ENCODE measurements at regions not wholly inside any gene's neighbourhood (a gene's known extent, or its start where the extent isn't known, plus 50 kb on each side); places are given as distances from the start of the nearest gene placed in this dataset.

- no peak for DNase-seq (ENCODE audit: low read depth)
Measured at GRCh38 chr13:40409278-40409677, 257.2 kb downstream of the FOXO1 start.

- DNase-seq (ENCODE audit: low read depth), result no peak
Measured at GRCh38 chr13:40410315-40410714, 256.1 kb downstream of the FOXO1 start.

GRCh38 chr13:40420160-40420740 lies 246.2 kb downstream of the FOXO1 start:
- DNase-seq (ENCODE audit: low read depth), result no peak

GRCh38 chr13:40422588-40423235 lies 243.7 kb downstream of the FOXO1 start:
- no peak for DNase-seq (ENCODE audit: low read depth)

GRCh38 chr13:40428354-40428753 lies 238.1 kb downstream of the FOXO1 start:
- no peak for DNase-seq (ENCODE audit: low read depth)

- DNase-seq (ENCODE audit: low read depth), result no peak
Measured at GRCh38 chr13:40429706-40430545, 236.5 kb downstream of the FOXO1 start.

GRCh38 chr13:40432018-40432978 lies 234.1 kb downstream of the FOXO1 start:
- DNase-seq (ENCODE audit: low read depth), result no peak

- no peak for DNase-seq (ENCODE audit: low read depth)
Measured at GRCh38 chr13:40433001-40433400, 233.4 kb downstream of the FOXO1 start.

- peak; percentile 31 for DNase-seq (ENCODE audit: low read depth)
Measured at GRCh38 chr13:40433577-40433976, 232.9 kb downstream of the FOXO1 start.

- DNase-seq (ENCODE audit: low read depth), result no peak
Measured at GRCh38 chr13:40434516-40435397, 231.7 kb downstream of the FOXO1 start.

- DNase-seq (ENCODE audit: low read depth), result no peak
Measured at GRCh38 chr13:40438022-40438680, 228.3 kb downstream of the FOXO1 start.

GRCh38 chr13:40438999-40439797 lies 227.2 kb downstream of the FOXO1 start:
- DNase-seq (ENCODE audit: low read depth), result no peak

GRCh38 chr13:40439928-40440327 lies 226.5 kb downstream of the FOXO1 start:
- DNase-seq (ENCODE audit: low read depth), result no peak

- DNase-seq (ENCODE audit: low read depth), result peak; percentile 89
Measured at GRCh38 chr13:40440990-40441820, 225.2 kb downstream of the FOXO1 start.

GRCh38 chr13:40442231-40442630 lies 224.2 kb downstream of the FOXO1 start:
- DNase-seq (ENCODE audit: low read depth), result no peak

GRCh38 chr13:40442826-40443225 lies 223.6 kb downstream of the FOXO1 start:
- no peak for DNase-seq (ENCODE audit: low read depth)

GRCh38 chr13:40444241-40444640 lies 222.2 kb downstream of the FOXO1 start:
- DNase-seq (ENCODE audit: low read depth), result no peak

- peak; percentile 95 for DNase-seq (ENCODE audit: low read depth)
Measured at GRCh38 chr13:40445557-40445990, 220.9 kb downstream of the FOXO1 start.
